CD4-positive, alpha-beta memory T cell (primary cell): ENCODE measurements at regions not wholly inside any gene's neighbourhood (a gene's known extent, or its start where the extent isn't known, plus 50 kb on each side); places are given as distances from the start of the nearest gene placed in this dataset.

ENCODE experiments used
- CTCF ChIA-PET: fragments of 350-600 bp; sonication (Branson Sonifier 250); formaldehyde crosslinking; loops from one replicate; lab custom pipeline; 2021; ENCODE audit warnings: inconsistent platforms; ENCODE audit not compliant: partially characterized antibody; lab: Charles Lee
- POLR2A ChIA-PET: fragments of 350-600 bp; sonication (Branson Sonifier 250); formaldehyde crosslinking; loops from one replicate; lab custom pipeline; 2021; ENCODE audit not compliant: partially characterized antibody; lab: Charles Lee
- DNase-seq, 5 donors: peaks; one replicate each; pipeline versions ENCODE4 v3.0.0 to v3.0.0-alpha.2; 2020 to 2022; ENCODE audit warnings: mixed read lengths in 1 of 5
- H3K27ac ChIP-seq: one replicate; pipeline ENCODE4 v1.7.0; 2013; ENCODE audit warnings: low read depth, low read length
- H3K27me3 ChIP-seq: 2 replicates; pipeline ENCODE4 v1.7.0; 2013; ENCODE audit warnings: mild to moderate bottlenecking, low read length, moderate library complexity; ENCODE audit not compliant: insufficient read depth
- H3K36me3 ChIP-seq: 2 replicates; pipeline ENCODE4 v1.7.0; 2013; ENCODE audit warnings: mild to moderate bottlenecking, low read length, moderate library complexity; ENCODE audit not compliant: insufficient read depth
- H3K4me1 ChIP-seq: 2 replicates; pipeline ENCODE4 v1.7.0; 2013; ENCODE audit warnings: mild to moderate bottlenecking, low read length, moderate library complexity; ENCODE audit not compliant: insufficient read depth
- H3K4me3 ChIP-seq, 2 donors: one replicate each; pipeline ENCODE4 v1.7.0; 2013; ENCODE audit warnings: low read length in 2 of 2, mild to moderate bottlenecking in 1 of 2
- H3K9me3 ChIP-seq, 2 donors: one replicate each; pipeline ENCODE4 v1.7.0; 2013; ENCODE audit warnings: low read length in 2 of 2, control low read depth in 1 of 2; ENCODE audit not compliant: control insufficient read depth in 1 of 2
- H3K27ac Mint-ChIP-seq, 7 donors: one replicate each; pipeline ENCODE4 v1.8.0; 2020 to 2021; ENCODE audit warnings: mixed read lengths in 7 of 7, mild to moderate bottlenecking in 6 of 7, inconsistent platforms in 3 of 7, moderate library complexity in 3 of 7
- H3K27me3 Mint-ChIP-seq, 2 donors: one replicate each; pipeline ENCODE4 v1.8.0; 2020 to 2021; ENCODE audit warnings: mixed read lengths in 2 of 2
- H3K36me3 Mint-ChIP-seq, 2 donors: one replicate each; pipeline ENCODE4 v1.8.0; 2020 to 2021; ENCODE audit warnings: mixed read lengths in 2 of 2, inconsistent platforms in 1 of 2, mild to moderate bottlenecking in 1 of 2
- H3K4me1 Mint-ChIP-seq, 4 donors: one replicate each; pipeline ENCODE4 v1.8.0; 2020 to 2021; ENCODE audit warnings: mixed read lengths in 4 of 4, mild to moderate bottlenecking in 1 of 4
- H3K4me3 Mint-ChIP-seq, 8 donors: one replicate each; pipeline ENCODE4 v1.8.0; 2020 to 2021; ENCODE audit warnings: mixed read lengths in 8 of 8, mild to moderate bottlenecking in 7 of 8, moderate library complexity in 6 of 8, inconsistent platforms in 3 of 8
- H3K9me3 Mint-ChIP-seq, 8 donors: one replicate each; pipeline ENCODE4 v1.8.0; 2020 to 2021; ENCODE audit warnings: mixed read lengths in 8 of 8, mild to moderate bottlenecking in 5 of 8, inconsistent platforms in 3 of 8, moderate library complexity in 1 of 8
- intact Hi-C: fragments of 100-400 bp; cut with micrococcal nuclease; formaldehyde crosslinking; loops from one replicate; pipeline ENCODE4 v1.15.1; 2023

DNA sequence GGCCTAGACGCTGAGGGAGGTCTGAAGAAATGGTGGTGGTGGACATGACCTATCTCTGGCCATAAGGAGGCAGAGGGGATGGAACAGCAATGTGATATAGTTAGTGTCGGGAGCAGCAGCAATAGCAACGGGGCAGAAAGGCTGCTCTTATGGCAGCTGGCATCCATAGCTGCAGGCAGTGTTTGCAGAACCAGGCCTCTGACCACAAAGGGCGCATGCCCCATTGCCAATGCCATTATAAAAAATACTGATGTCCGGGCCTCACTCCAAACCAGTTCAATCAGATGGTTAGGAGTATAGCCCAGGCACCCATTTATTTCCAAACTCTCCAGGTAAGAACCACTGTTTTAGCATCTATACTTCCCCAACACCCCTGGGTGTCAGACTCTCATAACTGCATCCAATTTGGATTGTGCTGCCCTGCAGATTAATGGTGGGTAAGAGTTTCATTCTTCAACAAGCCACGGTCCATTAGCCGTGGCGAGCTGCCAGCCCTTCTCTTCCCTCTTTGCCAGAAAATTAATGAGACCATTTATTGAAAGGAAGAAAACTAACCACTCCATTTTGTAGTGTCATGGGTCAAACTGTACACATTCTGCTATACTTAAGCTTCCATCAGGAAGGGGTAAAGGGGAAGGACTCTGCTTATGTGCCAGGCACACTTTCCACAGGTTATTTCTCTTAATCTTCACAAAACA is 72.8 kb upstream of the SPON1 start:
- Mint-ChIP-seq H3K9me3 (peaks cover 0 to 5% (median 2%) of the 10 kb centered on the region in 8 donors), H3K4me1 (peaks cover 0 to 7% (median 5%) of the 10 kb centered on the region in 4 donors), H3K4me3 (no peak overlapping the region), H3K27ac (peak overlapping the region in 1 of 7 donors; percentile 37), H3K36me3 (peaks cover 0 to 3% of the 10 kb centered on the region in 2 donors), H3K27me3 (no peaks in the 10 kb centered on the region)
- H3K36me3 ChIP-seq, result no peaks in the 10 kb centered on the region
- intact Hi-C loops, result no loop called here
- no peaks in the 10 kb centered on the region for H3K9me3 ChIP-seq
- ChIA-PET CTCF (no interaction called here), POLR2A (interaction anchor here (0.9 kb wide), 1 partner anchor 14 kb away, joined by 3 read pairs; no protein-coding TSS in a partner anchor)
- H3K27me3 ChIP-seq, result no peaks in the 10 kb centered on the region
- no peak for DNase-seq
- H3K27ac ChIP-seq, result no peak overlapping the region
- no peak overlapping the region for H3K4me3 ChIP-seq
- no peaks in the 10 kb centered on the region for H3K4me1 ChIP-seq

DNA sequence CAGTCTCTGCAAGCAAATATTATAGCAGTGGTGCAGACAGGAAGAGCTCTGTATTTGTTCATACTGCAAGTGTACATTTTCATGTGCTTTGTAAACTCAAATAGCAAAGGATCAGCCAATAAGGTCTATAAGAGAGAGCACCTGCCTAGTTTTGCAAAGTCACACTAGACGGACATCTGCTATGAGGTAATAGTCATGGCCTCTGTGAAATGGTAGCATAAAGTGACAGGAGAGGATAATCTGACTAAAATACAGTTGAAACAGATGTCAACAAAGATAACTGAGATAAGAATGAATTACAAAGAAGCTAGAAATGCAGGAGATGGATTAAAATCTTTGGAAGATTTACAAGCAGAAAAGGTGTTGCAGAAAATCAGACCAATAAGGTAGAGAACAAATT is 70.6 kb upstream of the SPON1 start:
- Mint-ChIP-seq H3K4me3 (no peak overlapping the region), H3K27ac (peak overlapping the region in 1 of 7 donors; percentile 1), H3K4me1 (peaks cover 0 to 7% (median 4%) of the 10 kb centered on the region in 4 donors), H3K36me3 (peaks cover 0 to 5% of the 10 kb centered on the region in 2 donors), H3K27me3 (peaks cover 0 to 2% of the 10 kb centered on the region in 2 donors), H3K9me3 (peaks cover 0 to 2% (median under 1%) of the 10 kb centered on the region in 8 donors)
- CTCF ChIA-PET, result interaction anchor here (1.0 kb wide), 1 partner anchor 16 kb away, joined by 3 read pairs; no protein-coding TSS in a partner anchor
- no peaks in the 10 kb centered on the region for H3K4me1 ChIP-seq
- no peaks in the 10 kb centered on the region for H3K36me3 ChIP-seq
- H3K27ac ChIP-seq, result no peak overlapping the region
- POLR2A ChIA-PET, result interaction anchor here (2.0 kb wide), 1 partner anchor 23 kb away, joined by 6 read pairs; no protein-coding TSS in a partner anchor
- no peaks in the 10 kb centered on the region for H3K27me3 ChIP-seq
- H3K9me3 ChIP-seq, result no peaks in the 10 kb centered on the region
- DNase-seq, result no peak
- H3K4me3 ChIP-seq, result no peak overlapping the region
- intact Hi-C loops, result no loop called here

DNA sequence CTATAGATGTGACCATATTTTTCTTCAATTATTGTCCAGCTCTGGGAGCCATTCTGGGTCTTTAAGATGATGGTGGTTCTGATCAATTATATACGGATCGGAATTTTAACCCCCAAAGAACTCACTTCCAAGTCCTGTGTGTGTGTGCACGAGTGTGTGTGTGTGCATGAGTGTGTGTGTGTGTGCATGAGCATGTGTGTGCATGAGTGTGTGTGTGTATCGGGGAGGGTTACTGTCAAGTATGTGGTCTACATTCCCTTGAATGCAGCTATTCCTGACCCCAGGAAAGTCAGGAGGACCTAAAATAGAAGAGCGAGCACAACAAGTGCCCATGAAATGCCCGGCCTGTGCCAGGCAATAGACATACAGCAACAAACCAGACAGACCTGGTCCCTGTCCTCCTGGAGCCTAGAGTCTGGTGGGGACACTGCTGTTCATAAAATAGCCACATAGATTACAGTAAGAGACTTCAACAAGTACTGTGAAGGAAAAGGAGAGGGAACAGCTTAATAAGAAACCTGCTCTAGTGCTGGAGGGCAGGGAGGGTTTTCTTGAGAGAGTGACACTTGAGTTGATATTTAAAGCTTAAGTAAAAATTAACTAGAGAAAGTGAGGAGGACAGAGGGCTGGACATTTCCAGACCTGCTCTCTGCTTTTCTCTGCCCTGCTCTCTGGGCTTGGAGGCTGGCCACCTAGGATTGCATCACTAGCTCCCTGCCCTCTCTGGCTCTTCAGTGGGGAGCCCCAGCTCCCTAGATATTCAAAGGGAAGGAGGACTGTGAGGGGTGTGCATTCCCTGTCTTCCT is 66.1 kb upstream of the SPON1 start:
- no peaks in the 10 kb centered on the region for H3K36me3 ChIP-seq
- no peak overlapping the region for H3K27ac ChIP-seq
- H3K27me3 ChIP-seq, result no peaks in the 10 kb centered on the region
- intact Hi-C loops, result no loop called here
- Mint-ChIP-seq H3K27me3 (peaks cover 2 to 3% of the 10 kb centered on the region in 2 donors), H3K36me3 (peaks cover 0 to 7% of the 10 kb centered on the region in 2 donors), H3K4me3 (no peak overlapping the region), H3K4me1 (peaks cover 0 to 10% (median 7%) of the 10 kb centered on the region in 4 donors), H3K9me3 (peaks cover 0 to 2% (median 0%) of the 10 kb centered on the region in 8 donors), H3K27ac (peak overlapping the region in 1 of 7 donors; percentile 58)
- no peaks in the 10 kb centered on the region for H3K4me1 ChIP-seq
- ChIA-PET POLR2A (interaction anchor here (1.4 kb wide), 1 partner anchor 28 kb away, joined by 4 read pairs; no protein-coding TSS in a partner anchor), CTCF (no interaction called here)
- no peaks in the 10 kb centered on the region for H3K9me3 ChIP-seq
- H3K4me3 ChIP-seq, result no peak overlapping the region
- no peak for DNase-seq

DNA sequence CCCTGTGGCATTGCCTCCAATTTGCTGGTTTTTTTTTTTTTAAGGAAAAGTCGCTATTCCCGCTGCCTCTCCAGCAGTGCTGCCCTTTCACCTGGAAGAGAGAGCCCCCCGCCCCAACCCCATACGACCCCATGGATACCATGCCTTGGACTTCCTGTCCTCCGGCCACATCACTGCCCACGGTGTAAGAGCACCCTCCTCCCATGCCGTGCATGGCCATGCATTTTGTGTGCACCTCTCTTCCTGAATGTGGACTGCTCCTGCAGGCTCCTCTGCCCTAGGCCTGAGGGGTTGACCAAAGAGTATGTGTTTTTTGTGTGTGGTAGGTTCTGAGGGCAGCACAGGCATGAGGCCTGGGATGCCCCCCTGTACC is 65.6 kb upstream of the SPON1 start:
- Histone ChIP-seq H3K4me3 (no peak overlapping the region), H3K27ac (no peak overlapping the region), H3K9me3 (no peaks in the 10 kb centered on the region), H3K4me1 (no peaks in the 10 kb centered on the region), H3K36me3 (no peaks in the 10 kb centered on the region), H3K27me3 (no peaks in the 10 kb centered on the region)
- intact Hi-C loops, result no loop called here
- ChIA-PET CTCF (no interaction called here), POLR2A (no interaction called here)
- Mint-ChIP-seq H3K36me3 (peaks cover 0 to 7% of the 10 kb centered on the region in 2 donors), H3K27me3 (peaks cover 2 to 3% of the 10 kb centered on the region in 2 donors), H3K4me3 (no peak overlapping the region), H3K27ac (no peak overlapping the region), H3K9me3 (peaks cover 0 to 2% (median 0%) of the 10 kb centered on the region in 8 donors), H3K4me1 (peaks cover 0 to 8% (median 3%) of the 10 kb centered on the region in 4 donors)
- no peak for DNase-seq

DNA sequence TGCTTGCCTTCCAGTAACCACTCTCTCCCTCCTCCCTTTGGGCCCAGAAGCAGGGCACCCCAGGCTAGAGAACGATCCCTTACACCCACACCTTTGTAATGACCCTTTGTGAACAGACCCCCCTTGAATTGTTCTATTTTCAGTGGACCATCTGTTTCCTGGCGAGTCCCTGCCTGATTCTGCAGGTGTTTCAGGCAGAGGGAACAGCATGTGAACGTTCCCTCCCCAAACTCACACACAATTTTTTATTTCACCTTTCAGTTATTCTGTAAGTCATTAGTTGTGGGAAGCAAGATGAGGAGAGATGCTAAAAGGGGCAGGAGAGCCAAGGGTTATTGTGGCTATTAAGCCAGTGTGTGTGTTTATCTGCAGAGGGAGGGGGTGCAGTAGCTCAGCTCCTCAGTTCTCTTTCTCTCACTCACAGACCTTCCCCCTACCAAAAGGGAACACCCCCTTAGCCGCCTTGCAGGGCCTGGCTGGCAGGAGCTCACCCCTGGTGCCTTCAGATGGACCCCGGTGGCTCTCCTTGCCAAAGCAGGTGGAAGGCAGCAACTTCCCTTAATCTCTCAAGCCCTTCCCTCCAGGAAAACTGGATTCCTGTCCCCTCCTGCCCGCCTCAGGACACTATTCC is 64.8 kb upstream of the SPON1 start:
- Mint-ChIP-seq H3K9me3 (peaks cover 0 to 2% (median 0%) of the 10 kb centered on the region in 8 donors), H3K36me3 (peaks cover 0 to 7% of the 10 kb centered on the region in 2 donors), H3K4me3 (no peak overlapping the region), H3K27ac (peak overlapping the region in 1 of 7 donors; percentile 30), H3K4me1 (peaks cover 0 to 6% (median 1%) of the 10 kb centered on the region in 4 donors), H3K27me3 (peaks cover 2 to 3% of the 10 kb centered on the region in 2 donors)
- no peaks in the 10 kb centered on the region for H3K9me3 ChIP-seq
- no peak overlapping the region for H3K27ac ChIP-seq
- ChIA-PET CTCF (no interaction called here), POLR2A (no interaction called here)
- H3K4me1 ChIP-seq, result no peaks in the 10 kb centered on the region
- intact Hi-C loops, result no loop called here
- no peaks in the 10 kb centered on the region for H3K36me3 ChIP-seq
- H3K27me3 ChIP-seq, result no peaks in the 10 kb centered on the region
- DNase-seq, result no peak
- H3K4me3 ChIP-seq, result no peak overlapping the region

DNA sequence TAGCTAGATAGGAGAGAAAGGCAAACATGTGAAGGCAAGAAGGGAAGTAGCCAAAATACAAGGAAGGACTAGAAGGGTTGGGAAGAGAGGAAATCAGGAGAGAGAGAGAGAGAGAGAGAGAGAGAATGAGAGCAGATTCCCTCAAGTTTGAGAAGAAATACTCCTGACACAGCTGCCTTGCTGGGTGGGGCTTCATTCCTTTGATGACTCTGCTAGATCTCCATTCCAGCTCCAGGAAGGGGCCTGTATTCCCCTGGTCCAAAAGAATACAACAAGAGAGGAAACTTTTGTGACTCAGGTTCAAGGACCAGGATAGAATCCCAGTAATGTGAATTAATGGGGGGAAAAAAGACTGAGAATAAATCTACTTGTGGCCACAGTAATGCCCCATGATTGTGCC is 62.9 kb upstream of the SPON1 start:
- peaks cover 0 to 2% (median 0%) of the 10 kb centered on the region in 8 donors for H3K9me3 Mint-ChIP-seq
- peaks cover 3% of the 10 kb centered on the region in 2 donors for H3K27me3 Mint-ChIP-seq
- Histone ChIP-seq H3K36me3 (no peaks in the 10 kb centered on the region), H3K27me3 (no peaks in the 10 kb centered on the region), H3K4me1 (no peaks in the 10 kb centered on the region), H3K9me3 (no peaks in the 10 kb centered on the region), H3K4me3 (no peak overlapping the region), H3K27ac (no peak overlapping the region)
- CTCF ChIA-PET, result interaction anchor here (1.1 kb wide), 1 partner anchor 29 kb away, joined by 3 read pairs; no protein-coding TSS in a partner anchor
- peaks cover 0 to 6% (median under 1%) of the 10 kb centered on the region in 4 donors for H3K4me1 Mint-ChIP-seq
- peak overlapping the region in 1 of 7 donors; percentile 80 for H3K27ac Mint-ChIP-seq
- POLR2A ChIA-PET, result interaction anchor here (1.0 to 1.5 kb wide), 2 partner anchors 22 to 31 kb away, joined by 3 read pairs; no protein-coding TSS in a partner anchor
- intact Hi-C loops, result no loop called here
- H3K36me3 Mint-ChIP-seq, result peaks cover 0 to 7% of the 10 kb centered on the region in 2 donors
- H3K4me3 Mint-ChIP-seq, result no peak overlapping the region
- no peak for DNase-seq
